Upper lobe of left lung (tissue), 6 donors: ENCODE measurements at regions not wholly inside any gene's neighbourhood (a gene's known extent, or its start where the extent isn't known, plus 50 kb on each side); places are given as distances from the start of the nearest gene placed in this dataset.

Experiments used
- ATAC-seq, 2 donors: fragments of 200-7000 bp; cut with Tn5 transposase; one replicate each; pipeline ENCODE4 v1.9.1; 2022; ENCODE audit warnings: mild to moderate bottlenecking in 2 of 2, moderate library complexity in 2 of 2; ENCODE audit not compliant: low FRiP score in 2 of 2
- DNase-seq, 2 donors: peaks; one replicate each; pipeline ENCODE4 v3.0.0-alpha.2; 2019 to 2020
- H3K27ac ChIP-seq, 4 donors: fragments of 200-600 bp; sonication (generic); one replicate each; pipeline ENCODE4 v1.5.1; 2016 to 2019
- H3K27me3 ChIP-seq, 4 donors: fragments of 200-600 bp; sonication (generic); one replicate each; pipeline ENCODE4 v1.5.1; 2017 to 2019
- H3K36me3 ChIP-seq, 4 donors: fragments of 200-600 bp; sonication (generic); one replicate each; pipeline ENCODE4 v1.5.1; 2016 to 2019
- H3K4me1 ChIP-seq, 4 donors: fragments of 200-600 bp; sonication (generic); one replicate each; pipeline ENCODE4 v1.5.1; 2018 to 2019
- H3K4me3 ChIP-seq, 4 donors: fragments of 200-600 bp; sonication (generic); one replicate each; pipeline ENCODE4 v1.5.1; 2017 to 2019; ENCODE audit warnings: mild to moderate bottlenecking in 2 of 4, moderate library complexity in 1 of 4
- H3K9me3 ChIP-seq, 4 donors: fragments of 200-600 bp; sonication (generic); one replicate each; pipeline ENCODE4 v1.5.1; 2018 to 2019
- EP300 ChIP-seq, 4 donors: sonication (generic); formaldehyde crosslinking; IDR thresholded peaks; one replicate each; pipeline ENCODE4 v1.5.1; 2017; ENCODE audit warnings: antibody characterized with exemption in 4 of 4, control low read depth in 2 of 4
- POLR2A ChIP-seq, 4 donors: fragments of 450-650 bp; IDR thresholded peaks; one replicate each; pipeline ENCODE4 v1.5.1; 2016 to 2017; ENCODE audit warnings: antibody characterized with exemption in 4 of 4, mild to moderate bottlenecking in 2 of 4
- POLR2AphosphoS5 ChIP-seq, 2 donors: sonication (generic); formaldehyde crosslinking; IDR thresholded peaks; one replicate each; pipeline ENCODE4 v1.5.1; 2017; ENCODE audit warnings: antibody characterized with exemption in 2 of 2
- WGBS, 2 donors: methylation state at CpG; one replicate each; pipeline ENCODE4 v1.1.5; 2017 to 2018; 5-methylcytosine and 5-hydroxymethylcytosine counted together
- TF ChIP-seq, protein P1 (sequence below), 6 experiments: fragments of 450-650 bp in 4 of 6; fragments of 200-600 bp in 2 of 6; sonication (generic) in 2 of 6; IDR thresholded peaks; one replicate each; pipeline ENCODE4 v1.5.1; 2016 to 2019; ENCODE audit warnings: antibody characterized with exemption in 6 of 6
- donor health status: DM: no; HTN: no; CAD: no; lungs with moderate emphysema.
- donor health status: DM: no; HTN: yes; CAD: no; lungs with severe emphysema.

DNA sequence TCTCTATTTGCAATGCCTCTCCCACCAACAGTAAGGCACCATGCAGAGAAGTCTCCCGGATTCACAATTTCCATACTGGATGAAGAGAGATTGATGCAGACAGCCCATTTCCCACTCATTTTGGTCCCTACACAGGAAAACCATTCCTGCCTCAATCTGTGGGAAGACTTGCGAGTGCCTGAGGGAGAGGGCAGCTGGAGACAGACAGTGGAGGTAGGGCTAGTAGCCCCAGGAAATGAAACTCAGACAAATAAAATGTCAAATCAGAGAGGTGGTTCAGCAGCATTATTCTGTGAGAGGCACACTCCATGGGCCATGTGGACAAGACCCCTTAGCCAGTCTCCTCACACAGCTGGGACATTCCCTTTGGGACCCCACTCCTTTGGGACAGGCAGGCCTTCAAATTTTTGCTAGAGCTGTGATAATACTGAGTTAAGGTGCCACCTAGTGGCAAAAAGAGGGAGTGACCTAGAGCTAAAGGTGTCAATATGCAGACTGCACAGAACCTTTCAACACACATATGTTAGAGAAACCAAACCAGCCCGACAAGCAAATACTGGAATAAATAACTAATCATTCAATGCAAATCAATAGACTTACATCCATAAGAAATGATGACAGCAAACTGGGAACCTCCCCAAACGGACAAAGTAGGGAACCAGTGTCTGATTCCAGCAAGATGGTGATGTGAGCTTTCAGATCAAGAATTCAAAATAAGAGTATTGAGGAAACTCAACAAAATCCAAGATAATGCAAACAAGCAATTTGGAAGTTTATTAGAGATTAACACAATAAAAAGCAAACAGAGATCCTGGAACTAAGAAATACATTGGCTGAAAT lies 1865.3 kb upstream of the AGA start:
- Histone ChIP-seq H3K4me1 (no peaks in the 10 kb centered on the region), H3K9me3 (no peaks in the 10 kb centered on the region), H3K36me3 (no peaks in the 10 kb centered on the region), H3K27ac (no peak overlapping the region), H3K27me3 (no peaks in the 10 kb centered on the region), H3K4me3 (no peak overlapping the region)
- TF ChIP-seq, protein P1, sequence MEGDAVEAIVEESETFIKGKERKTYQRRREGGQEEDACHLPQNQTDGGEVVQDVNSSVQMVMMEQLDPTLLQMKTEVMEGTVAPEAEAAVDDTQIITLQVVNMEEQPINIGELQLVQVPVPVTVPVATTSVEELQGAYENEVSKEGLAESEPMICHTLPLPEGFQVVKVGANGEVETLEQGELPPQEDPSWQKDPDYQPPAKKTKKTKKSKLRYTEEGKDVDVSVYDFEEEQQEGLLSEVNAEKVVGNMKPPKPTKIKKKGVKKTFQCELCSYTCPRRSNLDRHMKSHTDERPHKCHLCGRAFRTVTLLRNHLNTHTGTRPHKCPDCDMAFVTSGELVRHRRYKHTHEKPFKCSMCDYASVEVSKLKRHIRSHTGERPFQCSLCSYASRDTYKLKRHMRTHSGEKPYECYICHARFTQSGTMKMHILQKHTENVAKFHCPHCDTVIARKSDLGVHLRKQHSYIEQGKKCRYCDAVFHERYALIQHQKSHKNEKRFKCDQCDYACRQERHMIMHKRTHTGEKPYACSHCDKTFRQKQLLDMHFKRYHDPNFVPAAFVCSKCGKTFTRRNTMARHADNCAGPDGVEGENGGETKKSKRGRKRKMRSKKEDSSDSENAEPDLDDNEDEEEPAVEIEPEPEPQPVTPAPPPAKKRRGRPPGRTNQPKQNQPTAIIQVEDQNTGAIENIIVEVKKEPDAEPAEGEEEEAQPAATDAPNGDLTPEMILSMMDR (IDR thresholded peaks at IDR 0.05): peak; percentile 10 to 50 (median 37)
- no peak for TF ChIP-seq POLR2AphosphoS5 (IDR thresholded peaks at IDR 0.05)
- ATAC-seq (no peak), DNase-seq (no peak)
- 69 to 78% methylated on average over 4 of the region's 4 CpGs for WGBS, 2 donors

DNA sequence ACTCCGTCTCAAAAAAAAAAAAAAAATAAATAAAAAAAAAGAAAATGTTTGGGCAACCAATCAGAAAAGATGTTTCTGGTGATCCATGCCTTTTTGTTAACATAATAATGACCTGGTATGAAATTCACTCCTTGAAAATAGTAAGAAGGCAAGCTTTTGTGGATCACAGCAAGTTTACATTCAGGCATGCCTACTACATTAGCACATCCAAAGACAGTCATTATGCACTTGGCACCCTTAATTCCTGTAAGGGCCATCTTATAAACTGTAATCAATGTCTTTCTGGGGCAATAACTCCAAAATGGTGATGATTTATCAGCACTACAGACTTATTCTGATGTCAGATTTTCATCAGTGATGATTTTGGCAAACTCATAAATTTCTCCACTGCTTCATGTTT lies 1871.6 kb upstream of the AGA start:
- TF ChIP-seq POLR2A (IDR thresholded peaks at IDR 0.05): no peak
- TF ChIP-seq, protein P1 (IDR thresholded peaks at IDR 0.05): no peak
- TF ChIP-seq EP300 (IDR thresholded peaks at IDR 0.05): no peak
- TF ChIP-seq POLR2AphosphoS5 (IDR thresholded peaks at IDR 0.05): no peak
- WGBS, 2 donors: 94 to 100% methylated on average over 1 of the region's 1 CpG

DNA sequence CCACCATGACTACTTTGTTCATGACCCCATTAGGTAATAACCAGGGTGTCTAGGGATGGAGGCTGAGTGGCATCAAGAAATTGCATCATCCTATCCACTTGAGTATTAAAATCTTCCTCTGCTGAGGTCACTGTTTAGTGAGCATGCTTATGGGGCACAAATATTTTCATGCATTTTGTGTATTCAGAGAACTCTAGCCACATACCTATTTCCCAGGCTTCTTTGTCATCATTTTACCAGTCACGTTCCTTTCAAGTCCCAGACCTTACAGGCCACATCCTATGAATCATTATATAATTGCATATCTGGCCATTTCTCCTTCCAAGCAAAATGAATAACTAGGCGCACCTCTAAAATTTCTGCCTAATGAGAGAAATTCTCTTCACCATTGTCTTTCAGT lies 1882.9 kb upstream of the AGA start:
- DNase-seq (no peak), ATAC-seq (no peak)
- no peaks in the 10 kb centered on the region for H3K9me3 ChIP-seq
- no peaks in the 10 kb centered on the region for H3K4me1 ChIP-seq
- TF ChIP-seq, protein P1 (IDR thresholded peaks at IDR 0.05): no peak
- TF ChIP-seq POLR2AphosphoS5 (IDR thresholded peaks at IDR 0.05) (no peak), EP300 (IDR thresholded peaks at IDR 0.05) (no peak), POLR2A (IDR thresholded peaks at IDR 0.05) (no peak)
- no peak overlapping the region for H3K27ac ChIP-seq
- H3K36me3 ChIP-seq: no peaks in the 10 kb centered on the region
- H3K27me3 ChIP-seq: no peaks in the 10 kb centered on the region
- 89 to 91% methylated on average over 2 of the region's 2 CpGs for WGBS, 2 donors
- no peak overlapping the region for H3K4me3 ChIP-seq

More for the DNA sequence above, 1871.6 kb upstream of the AGA start:
- DNase-seq: no peak
- no peak overlapping the region for H3K27ac ChIP-seq
- ATAC-seq: no peak
- H3K27me3 ChIP-seq: no peaks in the 10 kb centered on the region
- no peaks in the 10 kb centered on the region for H3K9me3 ChIP-seq
- no peaks in the 10 kb centered on the region for H3K4me1 ChIP-seq
- no peak overlapping the region for H3K4me3 ChIP-seq
- no peaks in the 10 kb centered on the region for H3K36me3 ChIP-seq

DNA sequence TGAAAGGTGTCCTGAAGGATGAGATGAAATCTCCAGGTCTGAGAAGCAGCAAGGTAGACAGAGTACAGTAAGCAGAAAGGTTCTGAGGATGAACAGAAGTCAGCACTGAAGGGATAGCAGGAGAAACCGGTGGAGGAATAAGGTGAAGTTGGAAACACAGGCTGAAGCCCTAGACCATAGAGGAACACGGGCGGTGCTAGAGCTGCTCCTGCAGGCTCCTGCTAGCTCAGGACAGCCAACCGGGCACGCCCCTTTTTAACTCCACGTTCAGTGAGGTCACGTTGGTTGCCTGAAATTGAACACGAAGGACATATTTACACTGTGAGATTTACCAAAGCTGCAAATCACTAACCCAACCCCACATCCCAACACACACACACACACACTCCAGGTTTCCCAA lies 1886.4 kb upstream of the AGA start:
- no peaks in the 10 kb centered on the region for H3K9me3 ChIP-seq
- no peak for DNase-seq
- H3K4me1 ChIP-seq: no peaks in the 10 kb centered on the region
- no peak overlapping the region for H3K27ac ChIP-seq
- 73 to 74% methylated on average over 8 of the region's 8 CpGs for WGBS, 2 donors
- TF ChIP-seq POLR2A (IDR thresholded peaks at IDR 0.05) (no peak), EP300 (IDR thresholded peaks at IDR 0.05) (no peak), POLR2AphosphoS5 (IDR thresholded peaks at IDR 0.05) (no peak)
- TF ChIP-seq, protein P1 (IDR thresholded peaks at IDR 0.05): no peak
- no peak overlapping the region for H3K4me3 ChIP-seq
- H3K36me3 ChIP-seq: no peaks in the 10 kb centered on the region
- no peak for ATAC-seq
- H3K27me3 ChIP-seq: no peaks in the 10 kb centered on the region

DNA sequence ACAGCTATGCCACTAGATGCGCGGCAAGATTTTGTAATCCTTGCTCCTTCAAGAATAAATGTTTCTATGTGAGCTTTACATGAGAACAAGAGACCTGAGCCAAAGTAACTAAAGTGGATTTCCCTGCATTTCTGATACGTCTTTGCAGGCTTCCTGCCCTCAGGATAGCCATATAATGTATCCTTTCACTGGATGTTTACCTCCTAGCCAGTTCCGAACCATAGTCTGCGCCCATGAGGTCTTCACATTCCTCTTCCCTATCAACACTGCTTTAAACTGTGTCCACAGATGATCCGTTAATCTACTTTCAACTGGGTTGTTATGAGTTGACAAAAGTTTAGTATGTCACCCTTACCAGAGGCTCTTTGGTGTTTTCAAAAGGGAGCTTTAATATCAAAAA lies 1889.1 kb upstream of the AGA start:
- no peaks in the 10 kb centered on the region for H3K27me3 ChIP-seq
- ATAC-seq (no peak), DNase-seq (no peak)
- no peaks in the 10 kb centered on the region for H3K4me1 ChIP-seq
- H3K36me3 ChIP-seq: no peaks in the 10 kb centered on the region
- no peak for TF ChIP-seq EP300 (IDR thresholded peaks at IDR 0.05)
- 71% methylated on average over 6 of the region's 6 CpGs for WGBS, 2 donors
- H3K4me3 ChIP-seq: no peak overlapping the region
- no peak overlapping the region for H3K27ac ChIP-seq
- H3K9me3 ChIP-seq: no peaks in the 10 kb centered on the region
